Mononuclear cell (primary cell): ENCODE measurements at regions not wholly inside any gene's neighbourhood (a gene's known extent, or its start where the extent isn't known, plus 50 kb on each side); places are given as distances from the start of the nearest gene placed in this dataset.
A peak's percentile ranks its signal among the peaks of the same experiment; 100 is the strongest.
"Not testable (repeated sequence)": the region's sequence is repeated elsewhere in the genome, so short reads cannot be mapped to it uniquely, and the experiment has no call there.

Experiments
- H3K27me3 ChIP-seq: 2 replicates; pipeline ENCODE4 v1.6.0; 2011; ENCODE audit warnings: low read length, control low read depth; ENCODE audit not compliant: insufficient read depth
- H3K4me1 ChIP-seq: 2 replicates; pipeline ENCODE4 v1.5.1; 2011; ENCODE audit warnings: mild to moderate bottlenecking, low read length, control low read depth; ENCODE audit not compliant: insufficient read depth
- H3K4me3 ChIP-seq: 2 replicates; pipeline ENCODE4 v1.5.1; 2011; ENCODE audit warnings: mild to moderate bottlenecking, low read length, moderate library complexity
- H3K9me3 ChIP-seq: 2 replicates; pipeline ENCODE4 v1.5.1; 2011; ENCODE audit warnings: low read depth, mild to moderate bottlenecking, control low read depth, low read length

DNA sequence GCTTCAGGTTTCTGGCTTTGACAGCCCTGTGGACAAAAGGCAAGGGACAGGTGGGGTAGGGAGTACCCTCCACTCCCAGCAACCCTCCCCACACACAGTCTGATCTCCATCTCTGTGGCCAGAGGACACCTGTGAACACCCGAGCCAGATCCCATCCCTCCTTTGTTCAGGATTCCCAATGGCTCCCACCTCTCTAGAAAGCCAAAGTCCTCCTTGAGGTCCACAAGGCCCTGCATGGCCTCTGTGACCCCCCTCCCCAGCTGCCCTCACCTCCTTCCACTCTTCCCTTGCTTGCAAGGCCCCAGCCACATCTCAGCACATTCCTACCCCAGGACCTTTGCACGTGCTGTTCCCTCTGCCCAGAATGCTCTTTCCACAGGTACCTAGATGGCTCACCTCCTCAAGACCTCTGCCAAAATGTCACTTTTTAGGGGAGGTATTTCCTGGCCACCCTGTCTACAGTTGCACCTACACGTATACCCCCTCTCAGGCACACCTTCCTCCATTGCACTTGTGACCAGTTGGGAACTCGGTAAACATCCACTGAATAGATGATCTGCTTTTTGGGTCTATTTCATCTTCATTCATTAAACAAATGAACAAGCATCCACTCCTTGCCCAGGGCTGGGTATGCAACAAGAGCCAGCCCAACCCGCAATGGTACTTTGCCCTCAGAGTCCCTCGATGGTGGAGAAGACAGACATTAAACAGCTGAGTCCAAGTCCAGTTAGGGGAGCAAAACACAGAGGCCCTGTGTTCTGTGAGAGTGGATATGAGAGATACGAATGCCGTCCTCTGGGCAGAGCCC is 107.0 kb downstream of the CRLF3 start:
- no peaks in the 10 kb centered on the region for H3K9me3 ChIP-seq
- H3K4me3 ChIP-seq = no peak overlapping the region
- H3K4me1 ChIP-seq = no peaks in the 10 kb centered on the region
- no peaks in the 10 kb centered on the region for H3K27me3 ChIP-seq

DNA sequence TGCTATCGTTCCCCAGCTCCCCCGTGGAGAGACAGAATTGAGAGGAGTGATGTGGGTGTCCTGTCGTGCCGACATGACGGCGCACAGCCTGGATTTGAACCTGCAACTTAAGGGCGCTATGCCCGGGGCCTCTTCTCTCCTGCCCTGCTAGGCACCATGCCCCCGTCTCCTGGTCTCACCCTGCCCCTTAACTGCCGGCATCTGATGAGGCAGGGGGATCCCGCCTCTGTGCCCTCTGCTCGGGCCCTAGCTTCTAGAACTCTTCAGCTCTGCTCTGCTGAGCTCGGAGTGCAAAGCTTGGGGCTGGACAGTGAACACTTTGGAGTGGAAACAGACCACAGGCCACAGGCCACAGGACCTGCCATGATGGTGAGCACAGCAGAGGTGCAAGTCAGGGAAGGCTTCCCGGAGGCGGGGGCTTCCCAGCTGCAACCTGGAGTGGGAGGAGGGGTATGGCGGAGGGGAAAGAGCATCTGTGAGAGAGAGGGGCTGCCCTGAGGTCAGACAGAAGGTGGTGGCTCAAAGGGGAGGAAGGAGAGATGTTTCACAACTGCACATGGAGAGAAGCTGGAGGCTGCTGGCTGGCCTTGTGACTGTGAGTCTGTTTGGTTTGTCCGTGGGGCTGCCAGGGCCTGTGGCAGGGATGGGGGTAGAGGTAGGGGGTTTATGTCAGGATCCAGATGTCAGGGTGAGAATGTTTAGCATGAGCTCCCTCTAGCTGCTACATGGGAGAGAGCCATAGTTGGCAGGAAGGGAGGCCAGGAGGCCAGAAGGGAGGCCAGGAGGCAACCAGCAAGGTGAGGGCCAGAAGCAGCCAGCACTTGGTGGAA is 107.8 kb downstream of the CRLF3 start:
- Histone ChIP-seq H3K4me3 (no peak overlapping the region), H3K9me3 (no peaks in the 10 kb centered on the region), H3K4me1 (no peaks in the 10 kb centered on the region), H3K27me3 (no peaks in the 10 kb centered on the region)

DNA sequence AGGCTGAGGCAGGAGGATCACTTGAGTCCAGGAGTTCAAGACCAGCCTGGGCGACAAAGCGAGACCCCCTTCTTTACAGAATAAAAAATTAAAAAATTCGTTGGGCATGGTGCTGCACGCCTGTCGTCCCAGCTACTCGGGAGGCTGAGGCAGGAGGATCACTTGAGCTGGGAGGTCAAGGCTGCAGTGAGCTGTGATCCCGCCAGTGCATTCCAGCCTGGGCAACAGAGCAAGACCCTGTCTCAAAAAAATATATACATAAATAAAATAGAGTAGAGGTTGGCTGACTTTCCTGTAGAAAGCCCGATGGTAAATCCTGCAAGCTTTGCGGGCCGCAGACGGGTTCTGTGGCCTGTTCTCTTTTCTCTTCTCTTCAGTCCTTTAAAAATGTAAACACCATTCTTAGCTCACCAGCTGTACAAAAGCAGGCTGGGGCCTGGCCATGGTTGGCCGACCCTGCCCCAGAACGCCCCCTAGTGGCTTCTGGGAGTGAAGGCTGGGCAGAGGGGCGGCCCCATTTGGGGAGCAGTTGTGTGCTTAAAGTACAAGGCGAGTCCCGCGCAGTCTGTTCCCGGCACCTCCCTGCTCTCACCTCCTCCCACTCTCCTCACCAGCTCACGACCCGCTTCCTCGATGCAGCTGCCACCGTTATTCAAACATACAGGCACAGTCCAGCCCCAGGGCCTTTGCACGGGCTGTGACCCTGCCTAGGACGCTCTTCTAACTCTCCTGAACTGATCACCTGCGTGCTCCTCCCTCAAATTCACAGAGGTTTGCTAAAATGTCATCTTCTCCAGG is 109.5 kb downstream of the CRLF3 start:
- not testable (repeated sequence) for H3K4me1 ChIP-seq, H3K4me3 ChIP-seq, H3K9me3 ChIP-seq, H3K27me3 ChIP-seq

DNA sequence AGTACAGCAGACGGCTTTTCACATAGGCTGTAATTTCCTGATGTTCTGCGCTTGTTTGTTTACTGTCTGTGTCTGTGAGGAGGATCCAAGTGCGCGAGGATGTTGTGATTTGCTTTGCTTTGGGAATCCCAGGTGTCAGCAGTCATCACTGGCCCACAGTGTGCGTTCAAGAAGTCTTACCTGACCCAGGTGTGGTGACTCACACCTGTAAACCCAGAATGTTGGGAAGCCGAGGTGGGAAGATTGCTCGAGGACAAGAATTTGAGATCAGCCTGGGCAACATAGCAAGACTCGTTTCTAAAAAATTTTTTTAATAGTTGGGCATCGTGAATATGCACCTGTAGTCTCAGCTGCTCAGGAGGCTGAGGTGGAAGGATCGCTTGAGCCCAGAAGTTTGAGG is 110.7 kb downstream of the CRLF3 start:
- not testable (repeated sequence) for H3K9me3 ChIP-seq, H3K4me1 ChIP-seq, H3K4me3 ChIP-seq, H3K27me3 ChIP-seq

DNA sequence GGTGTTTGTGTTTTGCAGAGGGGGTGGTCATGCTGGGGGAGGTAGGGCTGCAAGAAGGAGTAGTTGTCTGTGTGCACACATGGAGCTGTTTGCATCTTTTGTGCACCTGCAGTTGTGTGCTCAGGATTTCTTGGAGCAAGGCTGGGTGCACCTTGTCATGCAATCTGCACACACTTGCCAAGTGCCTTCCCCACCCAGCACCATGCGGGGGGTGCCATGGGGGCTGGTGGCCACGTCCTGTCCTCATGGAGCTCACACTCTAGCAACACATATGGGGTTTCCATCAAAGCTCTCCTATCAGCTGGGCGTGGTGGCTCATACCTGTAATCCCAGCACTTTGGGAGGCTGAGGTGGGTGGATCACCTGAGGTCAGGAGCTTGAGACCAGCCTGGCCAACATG is 111.6 kb downstream of the CRLF3 start:
- H3K4me3 ChIP-seq, H3K9me3 ChIP-seq, H3K4me1 ChIP-seq, H3K27me3 ChIP-seq: not testable (repeated sequence)

DNA sequence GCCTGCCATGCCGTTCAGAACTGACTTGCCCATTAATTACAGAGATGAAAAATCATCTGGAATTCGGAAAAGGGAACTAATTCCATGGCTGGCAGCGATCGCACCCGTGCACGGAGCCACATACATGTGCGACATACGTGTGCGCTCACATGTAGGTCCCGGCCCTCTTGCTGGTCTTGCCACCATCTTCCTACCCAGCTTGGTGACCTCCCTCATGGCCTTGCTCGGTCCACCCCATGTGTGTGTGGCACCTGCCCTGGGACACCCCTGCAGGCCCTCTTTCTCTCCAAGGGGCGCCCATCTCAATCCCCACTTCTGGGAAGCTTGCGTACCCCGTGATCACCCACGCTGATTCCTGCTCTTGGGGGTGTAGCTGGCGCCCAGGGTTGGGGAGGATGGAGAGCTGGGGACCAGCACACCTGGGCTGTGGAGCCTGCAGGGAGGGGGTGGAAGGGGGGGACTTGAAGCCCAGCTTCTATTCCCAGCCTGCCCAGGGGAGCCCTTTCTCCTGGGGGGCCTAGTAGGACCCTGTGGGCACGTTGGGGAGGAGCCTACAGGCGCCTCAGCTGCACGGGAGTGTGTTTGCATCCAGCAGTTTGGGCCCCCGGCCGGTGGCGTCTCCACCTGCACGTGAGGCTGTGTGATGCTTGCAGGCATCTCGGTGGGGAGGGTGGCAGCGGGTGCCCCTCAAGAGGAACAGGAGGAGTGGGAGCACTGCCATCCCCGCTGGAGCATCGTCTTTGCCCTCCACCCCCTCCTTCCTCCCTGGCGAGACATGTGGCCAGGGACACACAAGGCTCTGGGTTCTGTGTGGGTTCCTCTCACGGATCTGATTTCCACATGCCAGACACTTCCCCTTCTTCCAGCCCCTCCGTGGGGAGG is 112.6 kb downstream of the CRLF3 start:
- not testable (repeated sequence) for H3K4me3 ChIP-seq

DNA sequence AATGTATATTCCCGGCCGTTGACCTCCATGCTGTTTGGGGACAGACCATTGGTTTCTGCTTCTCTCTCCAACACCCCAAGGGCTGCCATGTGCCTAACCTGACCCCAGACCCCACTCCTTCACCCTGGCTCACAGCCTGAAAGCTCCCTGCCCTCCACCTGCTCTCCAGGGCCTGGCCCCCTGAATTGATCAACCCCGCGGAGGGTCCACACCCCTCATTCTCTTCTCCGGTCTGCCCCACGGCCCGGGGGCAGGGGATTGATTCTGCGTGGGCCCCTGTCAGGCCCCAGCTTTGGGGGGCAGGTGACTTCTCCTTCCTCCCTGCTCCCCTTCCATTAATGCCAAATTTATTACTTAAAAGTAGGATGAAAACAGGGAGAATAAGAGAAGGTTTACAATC is 113.3 kb downstream of the CRLF3 start:
- H3K9me3 ChIP-seq, H3K27me3 ChIP-seq, H3K4me3 ChIP-seq: not testable (repeated sequence)
- H3K4me1 ChIP-seq = peaks cover 20% of the 10 kb centered on the region

More for the DNA sequence above, 112.6 kb downstream of the CRLF3 start:
- H3K4me1 ChIP-seq = peaks cover 14% of the 10 kb centered on the region
- not testable (repeated sequence) for H3K27me3 ChIP-seq, H3K9me3 ChIP-seq

DNA sequence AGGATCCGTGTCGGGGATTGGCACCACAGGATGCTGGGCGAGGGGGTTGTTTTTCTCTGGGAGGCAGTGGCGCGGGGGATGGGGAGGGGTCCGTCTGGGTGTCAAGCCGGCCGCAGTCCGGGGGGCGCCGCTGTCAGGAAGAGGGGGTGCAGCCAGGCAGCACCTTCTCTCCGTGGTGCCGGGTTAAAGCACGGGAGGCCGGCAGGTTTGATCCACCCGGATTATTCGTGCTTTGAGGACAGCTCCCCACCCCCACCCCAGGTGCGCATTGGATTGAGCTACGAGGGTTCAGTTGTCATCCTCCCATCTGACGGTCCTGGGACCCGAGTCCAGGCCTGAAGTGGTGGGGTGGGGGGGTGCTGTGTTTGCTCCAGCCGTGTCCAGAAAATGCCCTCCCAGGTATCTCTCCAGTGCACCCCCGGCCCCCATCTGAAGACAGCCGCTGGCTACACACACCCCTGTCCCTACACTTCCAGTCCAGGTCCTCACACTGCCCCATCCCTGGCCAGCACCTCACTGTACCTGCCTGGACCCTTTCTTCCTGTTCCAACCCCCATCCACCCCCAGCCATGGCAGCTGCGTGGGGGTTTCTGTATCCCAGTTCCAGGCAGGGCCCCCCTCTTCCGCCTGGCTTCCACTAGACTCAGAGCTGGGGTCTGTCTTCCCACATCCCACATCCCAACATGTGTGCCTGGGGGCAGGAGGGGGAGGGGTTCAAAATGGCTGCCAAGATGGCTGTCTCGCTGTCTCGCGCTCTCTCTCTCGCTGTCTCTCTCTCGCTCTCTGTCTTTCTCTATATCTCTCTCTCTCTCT is 114.0 kb downstream of the CRLF3 start:
- H3K4me1 ChIP-seq = peaks cover 25% of the 10 kb centered on the region
- H3K4me3 ChIP-seq = peak overlapping the region; percentile 66
- not testable (repeated sequence) for H3K27me3 ChIP-seq, H3K9me3 ChIP-seq

DNA sequence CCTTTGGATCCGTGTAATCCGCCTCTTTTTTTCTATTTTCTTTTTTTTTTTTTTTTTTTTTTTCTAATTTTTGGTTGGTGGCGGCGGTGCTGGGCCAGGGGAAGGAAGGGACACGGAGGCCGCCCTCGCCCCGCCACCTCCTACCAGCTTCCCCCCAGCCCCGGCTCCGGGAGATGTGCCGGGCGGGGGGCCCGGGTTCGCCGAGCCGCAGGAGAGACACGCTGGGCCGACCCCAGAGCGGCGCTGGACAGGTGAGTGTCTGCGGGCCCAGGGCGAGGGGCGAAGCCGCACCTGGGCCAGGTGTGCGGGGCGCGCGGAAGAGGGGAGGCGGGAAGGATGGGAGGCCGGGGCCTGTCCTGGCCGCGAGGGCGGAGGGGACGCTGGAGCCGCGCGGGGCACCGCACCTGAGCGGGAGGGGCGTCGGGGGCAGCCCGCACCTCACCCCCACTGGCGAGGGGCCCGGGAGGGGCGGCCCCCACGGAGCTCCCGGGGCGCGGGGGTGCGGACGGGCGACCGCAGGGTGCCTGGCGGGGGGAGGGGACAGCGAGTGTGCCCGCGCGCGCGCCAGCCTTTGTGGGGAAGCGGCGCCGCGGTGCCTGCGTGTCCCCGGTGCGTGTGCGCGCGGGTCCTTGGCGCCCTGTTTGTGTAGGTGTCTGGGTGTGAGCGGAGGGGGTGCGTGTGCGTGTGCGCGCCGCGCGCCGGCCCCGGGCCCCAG is 114.8 kb downstream of the CRLF3 start:
- Histone ChIP-seq H3K4me1 (peaks cover 25% of the 10 kb centered on the region), H3K4me3 (peak overlapping the region; percentile 66)
- not testable (repeated sequence) for H3K9me3 ChIP-seq, H3K27me3 ChIP-seq

DNA sequence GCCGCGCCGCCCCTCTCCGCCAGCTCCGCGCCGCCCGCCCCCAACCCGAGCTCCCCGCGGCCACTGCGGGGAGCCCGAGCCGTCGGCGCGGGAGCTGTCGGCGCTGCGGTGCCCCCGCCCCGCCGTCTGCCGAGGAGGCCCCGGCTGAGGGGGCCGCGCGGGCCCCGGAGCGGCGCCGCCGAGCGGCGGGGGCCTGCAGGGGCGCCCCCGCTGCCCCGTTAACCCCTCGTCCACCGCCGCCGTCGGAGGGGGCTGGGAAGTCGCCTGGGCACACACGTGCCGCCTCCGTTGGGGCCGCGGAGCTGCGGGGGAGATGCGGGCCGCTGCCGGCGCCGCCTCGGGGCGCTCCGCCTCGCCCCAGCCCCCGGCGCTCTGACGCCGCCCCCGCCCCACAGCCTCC is 115.4 kb downstream of the CRLF3 start:
- H3K4me1 ChIP-seq = peaks cover 25% of the 10 kb centered on the region
- peak overlapping the region; percentile 66 for H3K4me3 ChIP-seq
- not testable (repeated sequence) for H3K27me3 ChIP-seq, H3K9me3 ChIP-seq

DNA sequence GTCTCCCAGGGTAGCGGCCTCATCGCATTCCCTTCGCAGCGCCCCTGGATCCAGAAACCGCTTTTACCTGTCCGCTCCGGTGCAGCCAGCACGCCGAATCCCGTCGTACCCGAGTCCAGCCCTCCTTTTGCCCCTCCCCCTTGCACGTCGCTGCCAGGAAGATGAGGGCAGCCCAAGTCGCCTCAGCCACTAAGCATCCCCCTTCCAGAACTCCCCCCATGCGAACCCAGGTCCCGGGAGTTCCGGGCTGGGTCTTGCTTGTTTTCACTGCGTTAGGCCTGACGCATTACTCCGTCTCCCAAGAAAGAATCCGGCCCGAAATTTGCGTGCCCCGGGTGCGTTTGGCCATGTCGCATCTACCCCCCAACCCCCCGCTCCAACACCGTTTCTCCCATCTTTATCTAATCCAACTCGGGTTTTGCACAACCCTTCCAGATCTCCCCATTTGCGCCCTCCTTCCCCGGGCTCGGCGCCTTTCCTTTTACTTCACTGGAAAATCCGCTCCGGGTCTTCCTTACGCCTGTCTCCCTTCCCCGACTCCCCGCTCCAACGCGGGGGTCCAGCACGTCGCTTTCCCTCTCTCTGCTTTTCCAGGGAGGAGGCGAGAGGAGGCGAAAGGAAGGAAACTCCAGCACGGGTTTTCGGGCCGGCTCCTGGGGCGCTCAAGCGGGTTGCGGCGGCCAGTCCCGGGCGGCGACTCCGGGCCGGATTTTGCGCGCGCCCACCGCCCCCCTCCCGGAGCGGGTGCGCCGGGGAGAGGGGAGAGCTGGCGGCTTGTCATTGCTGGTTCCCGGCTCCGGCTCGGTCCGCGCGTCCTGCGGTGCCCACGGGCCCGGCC is 116.0 kb downstream of the CRLF3 start:
- H3K4me1 ChIP-seq = peaks cover 25% of the 10 kb centered on the region
- H3K4me3 ChIP-seq = peak overlapping the region; percentile 66
- H3K27me3 ChIP-seq, H3K9me3 ChIP-seq: not testable (repeated sequence)

DNA sequence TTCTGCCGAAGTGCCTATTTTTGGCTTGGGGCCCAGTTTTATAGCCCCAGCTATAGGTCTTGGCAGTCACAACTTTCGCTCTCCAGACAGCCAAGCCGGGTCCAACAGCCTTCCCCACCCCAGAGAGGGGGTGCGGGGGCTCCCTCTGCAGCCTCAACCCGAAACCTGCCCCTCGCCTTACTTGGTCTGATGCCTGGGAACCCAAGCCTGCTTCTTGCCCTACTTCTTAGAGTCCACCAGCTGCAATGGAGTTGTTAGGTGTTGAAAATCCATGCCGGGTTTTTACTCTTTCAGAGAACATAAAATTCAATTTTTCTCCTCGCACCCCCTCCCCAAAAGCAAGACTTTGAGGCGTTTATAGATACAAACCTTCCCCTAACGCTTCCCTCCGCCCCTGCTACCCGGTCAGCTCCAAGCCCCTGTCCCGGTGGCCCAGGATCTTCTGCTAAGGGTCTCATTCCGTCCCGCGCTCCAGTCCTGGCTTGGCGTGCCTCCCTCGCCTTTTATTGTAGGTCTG is 116.7 kb downstream of the CRLF3 start:
- H3K4me3 ChIP-seq = peak overlapping the region; percentile 66
- H3K27me3 ChIP-seq, H3K9me3 ChIP-seq: not testable (repeated sequence)
- peaks cover 25% of the 10 kb centered on the region for H3K4me1 ChIP-seq
